ENCODE measurements at regions not wholly inside any gene's neighbourhood (a gene's known extent, or its start where the extent isn't known, plus 50 kb on each side); places are given as distances from the start of the nearest gene placed in this dataset.

DNA sequence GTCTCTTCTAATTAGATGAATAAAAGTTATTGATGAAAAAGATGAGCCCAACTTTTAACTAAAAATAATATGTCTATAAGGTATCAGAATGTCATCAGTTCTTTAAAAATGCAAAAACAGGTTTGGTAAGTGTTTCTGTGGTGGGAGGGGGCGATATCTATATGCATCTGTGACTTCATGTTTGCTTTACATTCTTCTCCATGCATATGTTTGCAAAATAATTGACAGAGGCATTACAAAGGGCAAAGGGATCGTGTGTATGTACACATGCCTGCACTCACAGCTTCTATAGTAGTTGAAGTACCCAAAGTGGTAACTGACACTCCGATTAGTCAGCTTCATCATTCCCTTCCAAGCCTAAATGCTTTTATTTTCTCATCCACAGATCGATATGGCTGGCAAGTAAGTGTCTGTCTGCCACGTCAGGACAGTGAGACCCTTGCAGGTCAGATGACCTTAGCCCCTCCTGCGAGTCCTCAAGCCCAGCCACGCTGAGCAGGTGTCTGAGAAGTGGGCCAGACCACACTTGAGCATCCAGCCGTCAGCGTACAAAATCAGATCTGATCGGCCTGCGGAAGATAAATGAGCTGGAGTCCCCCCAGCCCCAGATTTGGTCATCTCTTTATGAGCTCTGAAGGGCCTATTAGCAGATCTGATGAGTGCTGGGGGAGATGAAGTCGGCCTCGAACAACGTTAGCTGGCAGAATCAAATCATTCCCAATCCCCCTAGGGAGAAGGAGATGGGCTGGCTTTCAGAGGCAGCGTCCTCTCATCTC is 369.1 kb downstream of the MAFB start:
- FAIRE-seq (no peak), DNase-seq (ENCODE audit: insufficient read length, low spot score) (no peak)
- TF ChIP-seq POU2F2 (IDR thresholded peaks at IDR 0.05; ENCODE audit: low read depth, low read length) (no peak), POLR2A (IDR thresholded peaks at IDR 0.05; ENCODE audit: low read depth, low read length) (no peak), POLR2AphosphoS5 (IDR thresholded peaks at IDR 0.05; ENCODE audit: low read depth, low read length) (no peak), SPI1 (IDR thresholded peaks at IDR 0.05; ENCODE audit: low read depth, low read length) (no peak), TAF1 (IDR thresholded peaks at IDR 0.05; ENCODE audit: low read depth, low read length) (no peak), PAX5 (IDR thresholded peaks at IDR 0.05; ENCODE audit: insufficient read depth, low read length, severe bottlenecking) (no peak)

GRCh38 chr20:40319056-40319455 is 370.0 kb downstream of the MAFB start:
- FAIRE-seq (no peak), DNase-seq (ENCODE audit: insufficient read length, low spot score) (no peak)
- TF ChIP-seq TAF1 (IDR thresholded peaks at IDR 0.05; ENCODE audit: low read depth, low read length) = no peak

DNA sequence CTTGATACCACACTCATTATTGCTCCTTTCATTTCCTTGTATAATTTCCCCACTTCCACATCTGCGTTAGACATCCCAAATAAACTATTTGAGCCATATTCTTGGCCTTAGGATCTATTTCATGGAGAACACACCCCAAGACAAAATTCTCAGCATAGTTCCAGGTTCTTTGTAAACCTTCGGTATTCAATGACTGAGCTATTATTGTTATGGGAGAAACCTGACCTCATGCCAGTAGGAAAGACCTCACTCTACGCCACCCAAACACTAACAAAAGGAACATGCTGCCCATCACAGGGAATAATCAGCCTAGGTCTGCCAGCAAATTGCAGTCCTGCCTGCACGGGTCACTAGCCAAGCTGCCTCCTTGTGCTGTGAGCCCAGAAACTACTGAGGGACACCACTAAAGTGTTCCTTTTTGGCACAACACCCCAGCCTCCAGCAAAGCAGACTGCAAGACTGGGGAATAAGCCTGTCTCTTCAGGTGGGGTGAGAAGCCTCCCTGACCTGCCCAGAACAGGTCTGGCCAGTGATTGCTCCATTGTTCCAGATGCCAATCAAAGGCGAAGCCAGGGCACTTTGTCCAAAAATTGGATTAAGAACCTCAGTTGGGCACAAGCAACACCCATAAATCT is 371.8 kb downstream of the MAFB start:
- DNase-seq (ENCODE audit: insufficient read length, low spot score) (no peak), FAIRE-seq (no peak)
- TF ChIP-seq PAX5 (IDR thresholded peaks at IDR 0.05; ENCODE audit: insufficient read depth, low read length, severe bottlenecking) = no peak
- no peak for TF ChIP-seq POLR2AphosphoS5 (IDR thresholded peaks at IDR 0.05; ENCODE audit: low read depth, low read length)
- TF ChIP-seq SPI1 (IDR thresholded peaks at IDR 0.05; ENCODE audit: low read depth, low read length) = no peak
- no peak for TF ChIP-seq POU2F2 (IDR thresholded peaks at IDR 0.05; ENCODE audit: low read depth, low read length)
- no peak for TF ChIP-seq TAF1 (IDR thresholded peaks at IDR 0.05; ENCODE audit: low read depth, low read length)
- TF ChIP-seq POLR2A (IDR thresholded peaks at IDR 0.05; ENCODE audit: low read depth, low read length) = no peak

DNA sequence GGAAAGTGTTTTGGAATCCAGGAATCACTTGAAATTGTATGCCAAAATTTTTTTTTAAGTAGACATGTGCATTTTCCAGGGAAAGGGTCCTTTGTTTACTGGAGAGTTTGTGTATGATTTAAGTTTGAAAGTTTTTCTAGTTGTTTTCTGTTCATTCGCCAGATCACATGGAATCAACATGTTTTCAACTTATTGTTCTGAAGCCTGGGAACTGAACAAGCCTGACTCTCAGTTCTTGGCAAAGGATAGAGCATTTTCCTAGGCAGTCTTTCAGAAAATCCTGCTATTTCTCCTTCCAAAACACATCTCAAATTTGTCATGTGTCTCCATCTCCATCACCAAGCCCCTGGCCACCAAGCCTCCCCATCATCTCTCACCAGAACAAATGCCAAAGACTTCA is 374.8 kb downstream of the MAFB start:
- TF ChIP-seq SPI1 (IDR thresholded peaks at IDR 0.05; ENCODE audit: low read depth, low read length) (no peak), PAX5 (IDR thresholded peaks at IDR 0.05; ENCODE audit: insufficient read depth, low read length, severe bottlenecking) (no peak), POU2F2 (IDR thresholded peaks at IDR 0.05; ENCODE audit: low read depth, low read length) (no peak), POLR2AphosphoS5 (IDR thresholded peaks at IDR 0.05; ENCODE audit: low read depth, low read length) (no peak), TAF1 (IDR thresholded peaks at IDR 0.05; ENCODE audit: low read depth, low read length) (no peak), POLR2A (IDR thresholded peaks at IDR 0.05; ENCODE audit: low read depth, low read length) (no peak)
- no peak for FAIRE-seq
- DNase-seq (ENCODE audit: insufficient read length, low spot score) = no peak

DNA sequence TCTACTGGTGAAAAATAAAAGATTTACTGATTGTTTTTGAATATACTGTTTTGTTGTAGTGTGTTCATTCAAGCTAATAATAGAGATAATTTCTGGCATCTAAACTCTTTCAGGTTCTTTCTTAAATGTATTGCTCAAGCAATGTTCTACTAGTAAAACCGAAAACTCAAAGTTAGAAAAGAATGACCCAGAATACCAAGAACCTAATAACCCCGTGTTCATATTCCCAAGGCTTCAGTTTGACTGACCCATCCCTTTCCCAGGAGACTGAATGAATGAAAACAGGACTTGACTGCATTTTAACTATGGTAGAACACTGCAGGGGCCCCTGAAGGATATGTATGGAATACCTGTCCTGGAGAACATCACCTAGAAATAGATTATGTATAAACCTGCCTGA is 375.3 kb downstream of the MAFB start:
- FAIRE-seq (no peak), DNase-seq (ENCODE audit: insufficient read length, low spot score) (no peak)
- no peak for TF ChIP-seq POU2F2 (IDR thresholded peaks at IDR 0.05; ENCODE audit: low read depth, low read length)
- TF ChIP-seq SPI1 (IDR thresholded peaks at IDR 0.05; ENCODE audit: low read depth, low read length) = no peak
- TF ChIP-seq PAX5 (IDR thresholded peaks at IDR 0.05; ENCODE audit: insufficient read depth, low read length, severe bottlenecking) = no peak
- no peak for TF ChIP-seq POLR2AphosphoS5 (IDR thresholded peaks at IDR 0.05; ENCODE audit: low read depth, low read length)
- no peak for TF ChIP-seq POLR2A (IDR thresholded peaks at IDR 0.05; ENCODE audit: low read depth, low read length)
- no peak for TF ChIP-seq TAF1 (IDR thresholded peaks at IDR 0.05; ENCODE audit: low read depth, low read length)

GRCh38 chr20:40309731-40310130 is 379.3 kb downstream of the MAFB start:
- DNase-seq (ENCODE audit: insufficient read length, low spot score) = no peak
- TF ChIP-seq POLR2AphosphoS5 (IDR thresholded peaks at IDR 0.05; ENCODE audit: low read depth, low read length) (no peak), POU2F2 (IDR thresholded peaks at IDR 0.05; ENCODE audit: low read depth, low read length) (no peak), PAX5 (IDR thresholded peaks at IDR 0.05; ENCODE audit: insufficient read depth, low read length, severe bottlenecking) (no peak), POLR2A (IDR thresholded peaks at IDR 0.05; ENCODE audit: low read depth, low read length) (no peak), SPI1 (IDR thresholded peaks at IDR 0.05; ENCODE audit: low read depth, low read length) (no peak), TAF1 (IDR thresholded peaks at IDR 0.05; ENCODE audit: low read depth, low read length) (no peak)
- no peak for FAIRE-seq

GRCh38 chr20:40307997-40308396 is 381.0 kb downstream of the MAFB start:
- DNase-seq (ENCODE audit: insufficient read length, low spot score) (no peak), FAIRE-seq (no peak)
- no peak for TF ChIP-seq TAF1 (IDR thresholded peaks at IDR 0.05; ENCODE audit: low read depth, low read length)
- TF ChIP-seq POLR2AphosphoS5 (IDR thresholded peaks at IDR 0.05; ENCODE audit: low read depth, low read length) = no peak
- no peak for TF ChIP-seq POLR2A (IDR thresholded peaks at IDR 0.05; ENCODE audit: low read depth, low read length)
- TF ChIP-seq PAX5 (IDR thresholded peaks at IDR 0.05; ENCODE audit: insufficient read depth, low read length, severe bottlenecking) = no peak
- TF ChIP-seq POU2F2 (IDR thresholded peaks at IDR 0.05; ENCODE audit: low read depth, low read length) = no peak
- TF ChIP-seq SPI1 (IDR thresholded peaks at IDR 0.05; ENCODE audit: low read depth, low read length) = no peak

DNA sequence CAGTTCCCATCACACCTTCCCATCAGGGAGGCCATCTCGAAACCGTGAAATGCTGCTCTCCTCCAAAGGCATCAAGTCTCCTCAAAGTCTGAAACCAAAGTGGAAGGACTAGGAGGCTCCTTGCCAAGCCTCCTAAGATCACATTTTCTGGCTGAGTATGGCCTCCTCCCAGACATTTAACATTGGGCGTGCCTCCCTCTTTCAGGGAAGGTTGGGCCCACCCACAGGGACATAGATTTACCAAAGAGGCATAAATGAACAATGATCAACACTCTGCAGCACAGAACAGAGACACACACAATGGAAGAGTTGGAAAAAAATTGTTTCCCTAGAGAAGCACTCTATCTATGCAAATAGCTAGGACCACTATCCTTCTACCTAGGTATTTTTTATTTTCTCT is 381.8 kb downstream of the MAFB start:
- no peak for TF ChIP-seq SPI1 (IDR thresholded peaks at IDR 0.05; ENCODE audit: low read depth, low read length)
- no peak for TF ChIP-seq PAX5 (IDR thresholded peaks at IDR 0.05; ENCODE audit: insufficient read depth, low read length, severe bottlenecking)
- TF ChIP-seq TAF1 (IDR thresholded peaks at IDR 0.05; ENCODE audit: low read depth, low read length) = no peak
- no peak for TF ChIP-seq POLR2AphosphoS5 (IDR thresholded peaks at IDR 0.05; ENCODE audit: low read depth, low read length)
- no peak for TF ChIP-seq POU2F2 (IDR thresholded peaks at IDR 0.05; ENCODE audit: low read depth, low read length)
- TF ChIP-seq POLR2A (IDR thresholded peaks at IDR 0.05; ENCODE audit: low read depth, low read length) = no peak
- no peak for FAIRE-seq
- DNase-seq (ENCODE audit: insufficient read length, low spot score) = no peak

GRCh38 chr20:40305303-40305702 is 383.7 kb downstream of the MAFB start:
- DNase-seq (ENCODE audit: insufficient read length, low spot score) = no peak
- no peak for TF ChIP-seq SPI1 (IDR thresholded peaks at IDR 0.05; ENCODE audit: low read depth, low read length)
- no peak for TF ChIP-seq TAF1 (IDR thresholded peaks at IDR 0.05; ENCODE audit: low read depth, low read length)
- TF ChIP-seq POLR2AphosphoS5 (IDR thresholded peaks at IDR 0.05; ENCODE audit: low read depth, low read length) = no peak
- TF ChIP-seq PAX5 (IDR thresholded peaks at IDR 0.05; ENCODE audit: insufficient read depth, low read length, severe bottlenecking) = no peak
- no peak for TF ChIP-seq POU2F2 (IDR thresholded peaks at IDR 0.05; ENCODE audit: low read depth, low read length)
- TF ChIP-seq POLR2A (IDR thresholded peaks at IDR 0.05; ENCODE audit: low read depth, low read length) = no peak
- FAIRE-seq = no peak

Measured in GM12891 (cell line).